PC-3 (cell line): ENCODE measurements at regions not wholly inside any gene's neighbourhood (a gene's known extent, or its start where the extent isn't known, plus 50 kb on each side); places are given as distances from the start of the nearest gene placed in this dataset.

Experiments
- CTCF ChIP-seq: fragments of 300-600 bp; sonication (generic); conservative IDR thresholded peaks from 2 replicates; pipeline ENCODE4 v1.5.1; 2017; ENCODE audit warnings: antibody characterized with exemption, low read depth, mild to moderate bottlenecking, low read length
- EZH2 ChIP-seq: fragments of 300-600 bp; sonication (generic); IDR thresholded peaks from one replicate; pipeline ENCODE4 v1.6.1; 2017; ENCODE audit warnings: antibody characterized with exemption, mild to moderate bottlenecking, low read length; ENCODE audit not compliant: unreplicated experiment
- EZH2phosphoT487 ChIP-seq: fragments of 300-600 bp; sonication (generic); IDR thresholded peaks from 2 replicates; pipeline ENCODE4 v1.6.1; 2018; ENCODE audit warnings: mild to moderate bottlenecking, antibody characterized with exemption, low read length, borderline replicate concordance

GRCh38 chr2:21535826-21536225 is 412.1 kb downstream of the TDRD15 start:
- TF ChIP-seq CTCF (no peak), EZH2phosphoT487 (no peak), EZH2 (no peak)
